ENCODE measurements at regions not wholly inside any gene's neighbourhood (a gene's known extent, or its start where the extent isn't known, plus 50 kb on each side); places are given as distances from the start of the nearest gene placed in this dataset.

- TF ChIP-seq CTCF (IDR thresholded peaks at IDR 0.05), result no peak
- no peak for TF ChIP-seq POLR2A (IDR thresholded peaks at IDR 0.05)
These were observed 1046.9 kb downstream of the BRD1 start for GRCh38 chr22:48780597-48781277.

Data from adrenal gland (tissue), 5 donors.